ENCODE measurements at regions not wholly inside any gene's neighbourhood (a gene's known extent, or its start where the extent isn't known, plus 50 kb on each side); places are given as distances from the start of the nearest gene placed in this dataset.

DNA sequence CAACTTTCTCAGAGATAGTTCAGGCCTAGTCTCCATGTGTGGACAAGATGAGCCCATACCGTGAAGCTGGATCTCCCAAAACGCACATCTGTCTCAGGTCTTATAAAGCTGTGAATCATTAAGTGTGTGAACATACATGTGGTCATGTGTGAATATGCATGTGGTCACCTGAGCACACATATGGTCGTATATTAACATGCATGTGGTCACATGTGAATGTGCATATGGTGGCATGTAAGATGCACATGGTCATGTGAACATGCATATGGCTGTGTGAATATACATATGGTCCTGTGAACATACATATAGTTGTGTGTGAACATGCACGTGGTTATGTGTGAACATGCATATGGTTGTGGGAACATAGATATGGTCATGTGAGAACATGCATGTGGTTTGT is 172.5 kb upstream of the PZP start:
- 89% methylated on average over 4 of the region's 4 CpGs for WGBS (ENCODE audit: insufficient coverage, insufficient replicate concordance, low lambda C conversion rate, missing lambda C conversion rate)
- H4K20me1 ChIP-seq (ENCODE audit: control insufficient read depth, insufficient read depth), result no peaks in the 10 kb centered on the region
- no peaks in the 10 kb centered on the region for H3K79me2 ChIP-seq (ENCODE audit: control insufficient read depth, insufficient read depth, low read length)
- in situ Hi-C loops (cut with MboI), result no loop called here
- no peak overlapping the region for H3K4me2 ChIP-seq (ENCODE audit: control insufficient read depth, insufficient read depth)
- BruUV-seq (replicated peaks), result no TSS peak
- H3K9me3 ChIP-seq (replicated peaks; ENCODE audit: control insufficient read depth, insufficient read depth, low read length), result no peaks in the 10 kb centered on the region
- RAD21 ChIA-PET (ENCODE audit: unreplicated experiment), result no interaction called here
- no peak overlapping the region for H2AFZ ChIP-seq (ENCODE audit: control insufficient read depth, low read depth, low read length)
- SMC1A ChIA-PET (ENCODE audit: uncharacterized antibody, unreplicated experiment), result interaction anchor here (0.8 to 1.4 kb wide), 3 partner anchors 11 to 89 kb away, joined by 3 read pairs; no protein-coding TSS in a partner anchor
- no peaks in the 10 kb centered on the region for H3K36me3 ChIP-seq (ENCODE audit: control insufficient read depth in 2 of 2, insufficient read depth in 2 of 2, low read length in 1 of 2)
- ATAC-seq, result no peak
- no peak overlapping the region for H3K4me3 ChIP-seq
- CTCF ChIA-PET, result no interaction called here
- H3K9ac ChIP-seq (ENCODE audit: control insufficient read depth, insufficient read depth, low read length), result no peak overlapping the region
- DNase-seq (ENCODE audit: low read depth, low spot score), result no peak
- no peak for FAIRE-seq
- peaks cover 0 to 2% of the 10 kb centered on the region in 2 experiments; a peak in 2 of 4 replicates for H3K27me3 ChIP-seq (replicated peaks in 1 of 2; ENCODE audit: control insufficient read depth in 2 of 2, insufficient read depth in 2 of 2, low read length in 1 of 2)
- H3K4me1 ChIP-seq (ENCODE audit: control insufficient read depth, insufficient read depth, low read length), result no peaks in the 10 kb centered on the region
- POLR2A ChIA-PET, result interaction anchor here (1.0 kb wide), 1 partner anchor 13 kb away, joined by 3 read pairs; no protein-coding TSS in a partner anchor
- H3K27ac ChIP-seq (ENCODE audit: control insufficient read depth, insufficient read depth), result no peak overlapping the region
- intact Hi-C loops (cut with micrococcal nuclease; ENCODE audit: unreplicated experiment), result no loop called here
- TF ChIP-seq ASH2L (IDR thresholded peaks at IDR 0.05; ENCODE audit: borderline replicate concordance, low read depth) (no peak), EED (IDR thresholded peaks at IDR 0.05; ENCODE audit: low read depth) (no peak), POU2F2 (IDR thresholded peaks at IDR 0.05; ENCODE audit: borderline replicate concordance, low read depth, low read length) (no peak), KDM1A (IDR thresholded peaks at IDR 0.05; ENCODE audit: borderline replicate concordance) (no peak), SREBF1 (IDR thresholded peaks at IDR 0.05; ENCODE audit: low read length) (no peak), ETV6 (conservative IDR thresholded peaks at IDR 0.05 in 1 of 2, IDR thresholded peaks at IDR 0.05 in 1 of 2; ENCODE audit: borderline replicate concordance in 1 of 2, low read depth in 1 of 2) (no peak), SIN3A (IDR thresholded peaks at IDR 0.05; ENCODE audit: low read depth, low read length) (no peak), SUPT20H (IDR thresholded peaks at IDR 0.05; ENCODE audit: borderline replicate concordance, control insufficient read depth, low read depth, low read length) (no peak)
- TF ChIP-seq, protein P1, sequence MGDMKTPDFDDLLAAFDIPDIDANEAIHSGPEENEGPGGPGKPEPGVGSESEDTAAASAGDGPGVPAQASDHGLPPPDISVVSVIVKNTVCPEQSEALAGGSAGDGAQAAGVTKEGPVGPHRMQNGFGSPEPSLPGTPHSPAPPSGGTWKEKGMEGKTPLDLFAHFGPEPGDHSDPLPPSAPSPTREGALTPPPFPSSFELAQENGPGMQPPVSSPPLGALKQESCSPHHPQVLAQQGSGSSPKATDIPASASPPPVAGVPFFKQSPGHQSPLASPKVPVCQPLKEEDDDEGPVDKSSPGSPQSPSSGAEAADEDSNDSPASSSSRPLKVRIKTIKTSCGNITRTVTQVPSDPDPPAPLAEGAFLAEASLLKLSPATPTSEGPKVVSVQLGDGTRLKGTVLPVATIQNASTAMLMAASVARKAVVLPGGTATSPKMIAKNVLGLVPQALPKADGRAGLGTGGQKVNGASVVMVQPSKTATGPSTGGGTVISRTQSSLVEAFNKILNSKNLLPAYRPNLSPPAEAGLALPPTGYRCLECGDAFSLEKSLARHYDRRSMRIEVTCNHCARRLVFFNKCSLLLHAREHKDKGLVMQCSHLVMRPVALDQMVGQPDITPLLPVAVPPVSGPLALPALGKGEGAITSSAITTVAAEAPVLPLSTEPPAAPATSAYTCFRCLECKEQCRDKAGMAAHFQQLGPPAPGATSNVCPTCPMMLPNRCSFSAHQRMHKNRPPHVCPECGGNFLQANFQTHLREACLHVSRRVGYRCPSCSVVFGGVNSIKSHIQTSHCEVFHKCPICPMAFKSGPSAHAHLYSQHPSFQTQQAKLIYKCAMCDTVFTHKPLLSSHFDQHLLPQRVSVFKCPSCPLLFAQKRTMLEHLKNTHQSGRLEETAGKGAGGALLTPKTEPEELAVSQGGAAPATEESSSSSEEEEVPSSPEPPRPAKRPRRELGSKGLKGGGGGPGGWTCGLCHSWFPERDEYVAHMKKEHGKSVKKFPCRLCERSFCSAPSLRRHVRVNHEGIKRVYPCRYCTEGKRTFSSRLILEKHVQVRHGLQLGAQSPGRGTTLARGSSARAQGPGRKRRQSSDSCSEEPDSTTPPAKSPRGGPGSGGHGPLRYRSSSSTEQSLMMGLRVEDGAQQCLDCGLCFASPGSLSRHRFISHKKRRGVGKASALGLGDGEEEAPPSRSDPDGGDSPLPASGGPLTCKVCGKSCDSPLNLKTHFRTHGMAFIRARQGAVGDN (IDR thresholded peaks at IDR 0.05), result no peak
- TF ChIP-seq, protein P2, sequence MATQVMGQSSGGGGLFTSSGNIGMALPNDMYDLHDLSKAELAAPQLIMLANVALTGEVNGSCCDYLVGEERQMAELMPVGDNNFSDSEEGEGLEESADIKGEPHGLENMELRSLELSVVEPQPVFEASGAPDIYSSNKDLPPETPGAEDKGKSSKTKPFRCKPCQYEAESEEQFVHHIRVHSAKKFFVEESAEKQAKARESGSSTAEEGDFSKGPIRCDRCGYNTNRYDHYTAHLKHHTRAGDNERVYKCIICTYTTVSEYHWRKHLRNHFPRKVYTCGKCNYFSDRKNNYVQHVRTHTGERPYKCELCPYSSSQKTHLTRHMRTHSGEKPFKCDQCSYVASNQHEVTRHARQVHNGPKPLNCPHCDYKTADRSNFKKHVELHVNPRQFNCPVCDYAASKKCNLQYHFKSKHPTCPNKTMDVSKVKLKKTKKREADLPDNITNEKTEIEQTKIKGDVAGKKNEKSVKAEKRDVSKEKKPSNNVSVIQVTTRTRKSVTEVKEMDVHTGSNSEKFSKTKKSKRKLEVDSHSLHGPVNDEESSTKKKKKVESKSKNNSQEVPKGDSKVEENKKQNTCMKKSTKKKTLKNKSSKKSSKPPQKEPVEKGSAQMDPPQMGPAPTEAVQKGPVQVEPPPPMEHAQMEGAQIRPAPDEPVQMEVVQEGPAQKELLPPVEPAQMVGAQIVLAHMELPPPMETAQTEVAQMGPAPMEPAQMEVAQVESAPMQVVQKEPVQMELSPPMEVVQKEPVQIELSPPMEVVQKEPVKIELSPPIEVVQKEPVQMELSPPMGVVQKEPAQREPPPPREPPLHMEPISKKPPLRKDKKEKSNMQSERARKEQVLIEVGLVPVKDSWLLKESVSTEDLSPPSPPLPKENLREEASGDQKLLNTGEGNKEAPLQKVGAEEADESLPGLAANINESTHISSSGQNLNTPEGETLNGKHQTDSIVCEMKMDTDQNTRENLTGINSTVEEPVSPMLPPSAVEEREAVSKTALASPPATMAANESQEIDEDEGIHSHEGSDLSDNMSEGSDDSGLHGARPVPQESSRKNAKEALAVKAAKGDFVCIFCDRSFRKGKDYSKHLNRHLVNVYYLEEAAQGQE (IDR thresholded peaks at IDR 0.05; ENCODE audit: low read depth, low read length), result no peak
- TF ChIP-seq, protein P3, sequence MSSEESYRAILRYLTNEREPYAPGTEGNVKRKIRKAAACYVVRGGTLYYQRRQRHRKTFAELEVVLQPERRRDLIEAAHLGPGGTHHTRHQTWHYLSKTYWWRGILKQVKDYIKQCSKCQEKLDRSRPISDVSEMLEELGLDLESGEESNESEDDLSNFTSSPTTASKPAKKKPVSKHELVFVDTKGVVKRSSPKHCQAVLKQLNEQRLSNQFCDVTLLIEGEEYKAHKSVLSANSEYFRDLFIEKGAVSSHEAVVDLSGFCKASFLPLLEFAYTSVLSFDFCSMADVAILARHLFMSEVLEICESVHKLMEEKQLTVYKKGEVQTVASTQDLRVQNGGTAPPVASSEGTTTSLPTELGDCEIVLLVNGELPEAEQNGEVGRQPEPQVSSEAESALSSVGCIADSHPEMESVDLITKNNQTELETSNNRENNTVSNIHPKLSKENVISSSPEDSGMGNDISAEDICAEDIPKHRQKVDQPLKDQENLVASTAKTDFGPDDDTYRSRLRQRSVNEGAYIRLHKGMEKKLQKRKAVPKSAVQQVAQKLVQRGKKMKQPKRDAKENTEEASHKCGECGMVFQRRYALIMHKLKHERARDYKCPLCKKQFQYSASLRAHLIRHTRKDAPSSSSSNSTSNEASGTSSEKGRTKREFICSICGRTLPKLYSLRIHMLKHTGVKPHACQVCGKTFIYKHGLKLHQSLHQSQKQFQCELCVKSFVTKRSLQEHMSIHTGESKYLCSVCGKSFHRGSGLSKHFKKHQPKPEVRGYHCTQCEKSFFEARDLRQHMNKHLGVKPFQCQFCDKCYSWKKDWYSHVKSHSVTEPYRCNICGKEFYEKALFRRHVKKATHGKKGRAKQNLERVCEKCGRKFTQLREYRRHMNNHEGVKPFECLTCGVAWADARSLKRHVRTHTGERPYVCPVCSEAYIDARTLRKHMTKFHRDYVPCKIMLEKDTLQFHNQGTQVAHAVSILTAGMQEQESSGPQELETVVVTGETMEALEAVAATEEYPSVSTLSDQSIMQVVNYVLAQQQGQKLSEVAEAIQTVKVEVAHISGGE (CRISPR knock-in tag; IDR thresholded peaks at IDR 0.05), result no peak
- TF ChIP-seq, protein P4, sequence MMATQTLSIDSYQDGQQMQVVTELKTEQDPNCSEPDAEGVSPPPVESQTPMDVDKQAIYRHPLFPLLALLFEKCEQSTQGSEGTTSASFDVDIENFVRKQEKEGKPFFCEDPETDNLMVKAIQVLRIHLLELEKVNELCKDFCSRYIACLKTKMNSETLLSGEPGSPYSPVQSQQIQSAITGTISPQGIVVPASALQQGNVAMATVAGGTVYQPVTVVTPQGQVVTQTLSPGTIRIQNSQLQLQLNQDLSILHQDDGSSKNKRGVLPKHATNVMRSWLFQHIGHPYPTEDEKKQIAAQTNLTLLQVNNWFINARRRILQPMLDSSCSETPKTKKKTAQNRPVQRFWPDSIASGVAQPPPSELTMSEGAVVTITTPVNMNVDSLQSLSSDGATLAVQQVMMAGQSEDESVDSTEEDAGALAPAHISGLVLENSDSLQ (IDR thresholded peaks at IDR 0.05), result no peak
